CD14-positive monocyte (primary cell): ENCODE measurements at regions not wholly inside any gene's neighbourhood (a gene's known extent, or its start where the extent isn't known, plus 50 kb on each side); places are given as distances from the start of the nearest gene placed in this dataset.

Experiments used
- DNase-seq, 3 donors: peaks; one replicate each; pipeline ENCODE4 v3.0.0-alpha.2; 2011 to 2022
- H2AFZ ChIP-seq: 2 replicates; pipeline ENCODE4 v1.6.0; 2012; ENCODE audit warnings: mild to moderate bottlenecking, low read depth, low read length, inconsistent platforms; ENCODE audit not compliant: insufficient read depth, poor library complexity, severe bottlenecking
- H3K27ac ChIP-seq, 2 donors: 1 replicate in 1 of 2; 2 replicates in 1 of 2; pipeline ENCODE4 v1.5.1; 2012 to 2013; ENCODE audit warnings: low read length in 2 of 2, control low read depth in 1 of 2, inconsistent platforms in 1 of 2, low read depth in 1 of 2, mild to moderate bottlenecking in 1 of 2
- H3K27me3 ChIP-seq, 2 donors: one replicate each; pipeline versions ENCODE4 v1.6.0 to v1.6.1; 2011 to 2013; ENCODE audit warnings: low read length in 2 of 2; ENCODE audit not compliant: control insufficient read depth in 2 of 2, insufficient read depth in 2 of 2
- H3K36me3 ChIP-seq, 2 donors: replicated peaks in 1 of 2; 1 replicate in 1 of 2; 2 replicates in 1 of 2; pipeline versions ENCODE4 v1.5.1 to v1.6.1; 2012 to 2013; ENCODE audit warnings: low read length in 2 of 2, control low read depth in 1 of 2, inconsistent platforms in 1 of 2, mild to moderate bottlenecking in 1 of 2; ENCODE audit not compliant: insufficient read depth in 2 of 2, control insufficient read depth in 1 of 2
- H3K4me1 ChIP-seq, 2 donors: 1 replicate in 1 of 2; 2 replicates in 1 of 2; pipeline versions ENCODE4 v1.5.1 to v1.6.1; 2012 to 2013; ENCODE audit warnings: low read length in 2 of 2, control low read depth in 1 of 2, inconsistent platforms in 1 of 2, mild to moderate bottlenecking in 1 of 2, moderate library complexity in 1 of 2; ENCODE audit not compliant: insufficient read depth in 2 of 2, control insufficient read depth in 1 of 2
- H3K4me2 ChIP-seq: replicated peaks from 2 replicates; pipeline ENCODE3; 2012; ENCODE audit warnings: low read length, moderate library complexity, mild to moderate bottlenecking; ENCODE audit not compliant: poor library complexity, severe bottlenecking; ENCODE audit errors: extremely low read depth
- H3K4me3 ChIP-seq, 3 experiments: fragments of 200-600 bp in 1 of 3; sonication (generic) in 1 of 3; replicated peaks in 1 of 3; 1 replicate in 2 of 3; 2 replicates in 1 of 3; pipeline ENCODE4 v1.5.1; 2011 to 2013; ENCODE audit warnings: low read length in 3 of 3, mild to moderate bottlenecking in 3 of 3, control low read depth in 2 of 3, low read depth in 2 of 3, inconsistent platforms in 1 of 3, moderate library complexity in 1 of 3
- H3K79me2 ChIP-seq: 2 replicates; pipeline ENCODE4 v1.6.0; 2012; ENCODE audit warnings: mild to moderate bottlenecking, control low read depth, inconsistent platforms, low read length, moderate library complexity; ENCODE audit not compliant: insufficient read depth
- H3K9ac ChIP-seq: 2 replicates; pipeline ENCODE4 v1.6.0; 2017; ENCODE audit warnings: low read length, mild to moderate bottlenecking; ENCODE audit not compliant: insufficient read depth, poor library complexity, severe bottlenecking
- H3K9me3 ChIP-seq, 2 donors: replicated peaks in 1 of 2; 1 replicate in 1 of 2; 2 replicates in 1 of 2; pipeline versions ENCODE4 v1.5.1 to v1.6.1; 2012 to 2013; ENCODE audit warnings: low read length in 2 of 2, control low read depth in 1 of 2; ENCODE audit not compliant: control insufficient read depth in 1 of 2, insufficient read depth in 1 of 2
- H4K20me1 ChIP-seq: 2 replicates; pipeline ENCODE4 v1.6.0; 2012; ENCODE audit warnings: mild to moderate bottlenecking, low read length, control low read depth, moderate library complexity; ENCODE audit not compliant: insufficient read depth
- H3K27ac Mint-ChIP-seq, 7 donors: one replicate each; pipeline ENCODE4 v1.8.0; 2020; ENCODE audit warnings: mild to moderate bottlenecking in 7 of 7, mixed read lengths in 7 of 7, moderate library complexity in 6 of 7, inconsistent platforms in 2 of 7
- H3K27me3 Mint-ChIP-seq, 3 donors: one replicate each; pipeline ENCODE4 v1.8.0; 2021 to 2022; ENCODE audit warnings: low read depth in 3 of 3, mild to moderate bottlenecking in 3 of 3, mixed read lengths in 3 of 3, moderate library complexity in 3 of 3, inconsistent platforms in 1 of 3
- H3K36me3 Mint-ChIP-seq, 2 donors: one replicate each; pipeline ENCODE4 v1.8.0; 2020; ENCODE audit warnings: mixed read lengths in 2 of 2, inconsistent platforms in 1 of 2, mild to moderate bottlenecking in 1 of 2
- H3K4me1 Mint-ChIP-seq: one replicate; pipeline ENCODE4 v1.8.0; 2020; ENCODE audit warnings: mild to moderate bottlenecking, mixed read lengths
- H3K4me3 Mint-ChIP-seq, 2 donors: one replicate each; pipeline ENCODE4 v1.8.0; 2020; ENCODE audit warnings: mild to moderate bottlenecking in 2 of 2, mixed read lengths in 2 of 2, moderate library complexity in 1 of 2
- H3K9me3 Mint-ChIP-seq, 7 donors: one replicate each; pipeline ENCODE4 v1.8.0; 2020 to 2022; ENCODE audit warnings: mixed read lengths in 7 of 7, mild to moderate bottlenecking in 6 of 7, moderate library complexity in 6 of 7, inconsistent platforms in 2 of 7
- CTCF ChIP-seq: fragments of 200-600 bp; IDR thresholded peaks from one replicate; pipeline ENCODE4 v1.8.0; 2022; ENCODE audit warnings: antibody characterized with exemption, mild to moderate bottlenecking
- intact Hi-C, 2 donors: fragments of 100-400 bp; cut with micrococcal nuclease; formaldehyde crosslinking; loops; one replicate each; pipeline versions ENCODE4 v1.15.0 to v1.15.1; 2023

GRCh38 chr5:106660681-106661080 lies 1010.1 kb downstream of the EFNA5 start:
- no peak for DNase-seq
- Mint-ChIP-seq H3K4me3 (no peak overlapping the region), H3K9me3 (peaks cover 0 to 4% (median 0%) of the 10 kb centered on the region in 7 donors), H3K27me3 (no peaks in the 10 kb centered on the region), H3K36me3 (no peaks in the 10 kb centered on the region), H3K27ac (no peak overlapping the region), H3K4me1 (no peaks in the 10 kb centered on the region)
- Histone ChIP-seq H3K4me3 (no peak overlapping the region), H3K27me3 (no peaks in the 10 kb centered on the region), H3K27ac (no peak overlapping the region), H3K9me3 (no peaks in the 10 kb centered on the region), H2AFZ (no peak overlapping the region), H3K4me2 (no peak overlapping the region), H3K4me1 (no peaks in the 10 kb centered on the region), H3K79me2 (no peaks in the 10 kb centered on the region), H4K20me1 (no peaks in the 10 kb centered on the region), H3K36me3 (no peaks in the 10 kb centered on the region), H3K9ac (no peak overlapping the region)
- TF ChIP-seq CTCF: no peak
- intact Hi-C loops: no loop called here

GRCh38 chr5:106658150-106658549 lies 1012.6 kb downstream of the EFNA5 start:
- Histone ChIP-seq H3K4me1 (no peaks in the 10 kb centered on the region), H2AFZ (no peak overlapping the region), H3K9ac (no peak overlapping the region), H3K79me2 (no peaks in the 10 kb centered on the region), H3K36me3 (no peaks in the 10 kb centered on the region), H3K4me3 (no peak overlapping the region), H3K27me3 (no peaks in the 10 kb centered on the region), H3K4me2 (no peak overlapping the region), H3K9me3 (peaks cover 2 to 4% of the 10 kb centered on the region in 2 donors), H3K27ac (no peak overlapping the region), H4K20me1 (no peaks in the 10 kb centered on the region)
- intact Hi-C loops: no loop called here
- Mint-ChIP-seq H3K27ac (no peak overlapping the region), H3K36me3 (no peaks in the 10 kb centered on the region), H3K4me1 (no peaks in the 10 kb centered on the region), H3K9me3 (peaks cover 0 to 6% (median 4%) of the 10 kb centered on the region in 7 donors), H3K4me3 (no peak overlapping the region), H3K27me3 (peaks cover 0 to 3% (median 0%) of the 10 kb centered on the region in 3 donors)
- TF ChIP-seq CTCF: no peak
- no peak for DNase-seq
